ENCODE measurements at regions not wholly inside any gene's neighbourhood (a gene's known extent, or its start where the extent isn't known, plus 50 kb on each side); places are given as distances from the start of the nearest gene placed in this dataset.

DNA sequence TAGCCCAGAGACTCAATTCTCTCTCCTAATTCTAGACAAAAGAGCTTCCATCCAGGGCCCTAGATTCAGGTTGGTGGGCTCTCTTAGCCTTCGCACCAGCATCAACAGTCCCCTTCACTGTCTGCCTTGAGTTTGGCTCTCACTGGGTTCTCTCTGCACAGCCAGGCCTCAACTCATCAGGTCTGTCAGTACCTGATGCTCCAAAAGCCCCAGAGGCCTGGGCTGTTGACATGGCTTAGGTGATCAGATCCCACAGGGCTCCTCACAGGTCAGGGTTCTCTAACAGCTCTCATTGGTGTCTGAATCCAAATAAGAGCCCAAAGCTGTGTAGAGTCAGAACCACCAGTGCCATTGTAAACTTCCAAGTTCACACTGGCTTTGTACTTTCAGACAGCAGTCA lies 206.6 kb upstream of the PPP2R3A start:
- TF ChIP-seq, protein P1, sequence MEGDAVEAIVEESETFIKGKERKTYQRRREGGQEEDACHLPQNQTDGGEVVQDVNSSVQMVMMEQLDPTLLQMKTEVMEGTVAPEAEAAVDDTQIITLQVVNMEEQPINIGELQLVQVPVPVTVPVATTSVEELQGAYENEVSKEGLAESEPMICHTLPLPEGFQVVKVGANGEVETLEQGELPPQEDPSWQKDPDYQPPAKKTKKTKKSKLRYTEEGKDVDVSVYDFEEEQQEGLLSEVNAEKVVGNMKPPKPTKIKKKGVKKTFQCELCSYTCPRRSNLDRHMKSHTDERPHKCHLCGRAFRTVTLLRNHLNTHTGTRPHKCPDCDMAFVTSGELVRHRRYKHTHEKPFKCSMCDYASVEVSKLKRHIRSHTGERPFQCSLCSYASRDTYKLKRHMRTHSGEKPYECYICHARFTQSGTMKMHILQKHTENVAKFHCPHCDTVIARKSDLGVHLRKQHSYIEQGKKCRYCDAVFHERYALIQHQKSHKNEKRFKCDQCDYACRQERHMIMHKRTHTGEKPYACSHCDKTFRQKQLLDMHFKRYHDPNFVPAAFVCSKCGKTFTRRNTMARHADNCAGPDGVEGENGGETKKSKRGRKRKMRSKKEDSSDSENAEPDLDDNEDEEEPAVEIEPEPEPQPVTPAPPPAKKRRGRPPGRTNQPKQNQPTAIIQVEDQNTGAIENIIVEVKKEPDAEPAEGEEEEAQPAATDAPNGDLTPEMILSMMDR (conservative IDR thresholded peaks at IDR 0.05 in 1 of 2, IDR thresholded peaks at IDR 0.05 in 1 of 2; ENCODE audit: low read depth in 1 of 2, low read length in 2 of 2): no peak
- TF ChIP-seq EZH2 (IDR thresholded peaks at IDR 0.05; ENCODE audit: low read length, missing control alignments): no peak
